Neural progenitor cell (in vitro differentiated cells): ENCODE measurements at regions not wholly inside any gene's neighbourhood (a gene's known extent, or its start where the extent isn't known, plus 50 kb on each side); places are given as distances from the start of the nearest gene placed in this dataset.

ENCODE experiments used
- DNase-seq: peaks from one replicate; pipeline ENCODE4 v3.0.0-alpha.2; 2016; ENCODE audit warnings: low spot score
- H2AFZ ChIP-seq: fragments of 200-600 bp; sonication (generic); replicated peaks from 2 replicates; pipeline ENCODE4 v1.6.1; 2016; ENCODE audit warnings: antibody characterized with exemption
- H3F3A ChIP-seq: fragments of 200-600 bp; sonication (generic); 2 replicates; pipeline ENCODE4 v1.6.1; 2016; ENCODE audit warnings: antibody characterized with exemption, low read depth
- H3K27ac ChIP-seq: fragments of 200-600 bp; sonication (generic); 2 replicates; pipeline ENCODE4 v1.5.1; 2016; ENCODE audit warnings: mild to moderate bottlenecking
- H3K27me3 ChIP-seq: fragments of 200-600 bp; sonication (generic); 2 replicates; pipeline ENCODE4 v1.6.1; 2016; ENCODE audit warnings: mild to moderate bottlenecking, moderate library complexity
- H3K36me3 ChIP-seq: fragments of 200-600 bp; sonication (generic); 2 replicates; pipeline ENCODE4 v1.5.1; 2016
- H3K4me1 ChIP-seq: fragments of 200-600 bp; sonication (generic); 2 replicates; pipeline ENCODE4 v1.6.1; 2016; ENCODE audit warnings: mixed run types
- H3K4me2 ChIP-seq: fragments of 200-600 bp; sonication (generic); 2 replicates; pipeline ENCODE4 v1.6.1; 2016
- H3K4me3 ChIP-seq: fragments of 200-600 bp; sonication (generic); 2 replicates; pipeline ENCODE4 v1.5.1; 2016
- H3K79me2 ChIP-seq: fragments of 200-600 bp; sonication (generic); 2 replicates; pipeline ENCODE4 v1.6.1; 2016; ENCODE audit warnings: low read depth
- H3K9ac ChIP-seq: fragments of 200-600 bp; sonication (generic); 2 replicates; pipeline ENCODE4 v1.6.1; 2016
- H3K9me3 ChIP-seq: fragments of 200-600 bp; sonication (generic); 2 replicates; pipeline ENCODE4 v1.5.1; 2016; ENCODE audit warnings: low read depth
- H4K20me1 ChIP-seq: fragments of 200-600 bp; sonication (generic); 2 replicates; pipeline ENCODE4 v1.6.1; 2016; ENCODE audit warnings: low read depth
- H3K27ac Mint-ChIP-seq: 3 replicates; pipeline ENCODE4 v1.8.0; 2021; ENCODE audit warnings: mixed read lengths
- H3K27me3 Mint-ChIP-seq: 2 replicates; pipeline ENCODE4 v1.8.0; 2022; ENCODE audit warnings: low read depth, mild to moderate bottlenecking, inconsistent platforms, moderate library complexity, mixed read lengths; ENCODE audit not compliant: insufficient read depth
- H3K36me3 Mint-ChIP-seq: 3 replicates; pipeline ENCODE4 v1.8.0; 2021; ENCODE audit warnings: mixed read lengths
- H3K4me1 Mint-ChIP-seq: 3 replicates; pipeline ENCODE4 v1.8.0; 2021; ENCODE audit warnings: mixed read lengths
- H3K4me3 Mint-ChIP-seq: 3 replicates; pipeline ENCODE4 v1.8.0; 2021; ENCODE audit warnings: mild to moderate bottlenecking, moderate library complexity, mixed read lengths
- H3K9me3 Mint-ChIP-seq: 3 replicates; pipeline ENCODE4 v1.8.0; 2020; ENCODE audit warnings: mixed read lengths
- EZH2 ChIP-seq: fragments of 200-600 bp; sonication (generic); IDR thresholded peaks from 2 replicates; pipeline ENCODE4 v1.6.1; 2017; ENCODE audit warnings: antibody characterized with exemption, mild to moderate bottlenecking, moderate library complexity
- EZH2phosphoT487 ChIP-seq: fragments of 200-600 bp; sonication (generic); IDR thresholded peaks from 2 replicates; pipeline ENCODE4 v1.6.1; 2017; ENCODE audit warnings: antibody characterized with exemption
- TF ChIP-seq, protein P1 (sequence below): fragments of 200-600 bp; sonication (generic); IDR thresholded peaks from 2 replicates; pipeline ENCODE4 v1.5.1; 2017; ENCODE audit warnings: antibody characterized with exemption, mild to moderate bottlenecking

DNA sequence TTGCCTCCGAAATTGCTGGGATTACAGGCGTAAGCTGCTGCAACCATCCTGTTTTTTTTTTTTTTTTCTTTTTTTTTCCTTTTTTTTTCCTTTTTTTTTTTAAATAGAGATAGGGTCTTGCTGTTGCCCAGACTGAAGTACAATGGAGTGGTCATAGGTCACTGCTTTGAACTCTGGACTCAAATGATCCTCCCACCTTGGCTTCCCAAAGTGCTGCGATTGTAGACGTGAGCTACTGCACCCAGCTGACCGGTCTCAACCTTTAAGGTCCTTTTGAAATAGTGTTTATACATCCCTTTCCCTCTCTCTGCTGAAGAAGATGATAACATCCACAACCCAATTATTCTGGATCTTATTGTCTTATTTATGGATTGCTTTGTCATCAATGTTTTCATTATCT lies 548.7 kb downstream of the GBA3 start:
- Histone ChIP-seq H3K4me2 (no peak overlapping the region), H3K9ac (no peak overlapping the region), H3K4me3 (no peak overlapping the region), H3K9me3 (no peaks in the 10 kb centered on the region), H3K36me3 (no peaks in the 10 kb centered on the region), H3K4me1 (no peaks in the 10 kb centered on the region), H3F3A (no peaks in the 10 kb centered on the region), H3K79me2 (no peaks in the 10 kb centered on the region), H3K27ac (no peak overlapping the region), H4K20me1 (no peaks in the 10 kb centered on the region), H2AFZ (no peak overlapping the region), H3K27me3 (no peaks in the 10 kb centered on the region)
- H3K27me3 Mint-ChIP-seq, result no peaks in the 10 kb centered on the region
- no peak overlapping the region for H3K27ac Mint-ChIP-seq
- H3K4me3 Mint-ChIP-seq, result no peak overlapping the region
- peaks cover 6% of the 10 kb centered on the region for H3K9me3 Mint-ChIP-seq
- peaks cover 1% of the 10 kb centered on the region for H3K36me3 Mint-ChIP-seq
- peaks cover 18% of the 10 kb centered on the region for H3K4me1 Mint-ChIP-seq
- TF ChIP-seq EZH2, result no peak
- TF ChIP-seq, protein P1, sequence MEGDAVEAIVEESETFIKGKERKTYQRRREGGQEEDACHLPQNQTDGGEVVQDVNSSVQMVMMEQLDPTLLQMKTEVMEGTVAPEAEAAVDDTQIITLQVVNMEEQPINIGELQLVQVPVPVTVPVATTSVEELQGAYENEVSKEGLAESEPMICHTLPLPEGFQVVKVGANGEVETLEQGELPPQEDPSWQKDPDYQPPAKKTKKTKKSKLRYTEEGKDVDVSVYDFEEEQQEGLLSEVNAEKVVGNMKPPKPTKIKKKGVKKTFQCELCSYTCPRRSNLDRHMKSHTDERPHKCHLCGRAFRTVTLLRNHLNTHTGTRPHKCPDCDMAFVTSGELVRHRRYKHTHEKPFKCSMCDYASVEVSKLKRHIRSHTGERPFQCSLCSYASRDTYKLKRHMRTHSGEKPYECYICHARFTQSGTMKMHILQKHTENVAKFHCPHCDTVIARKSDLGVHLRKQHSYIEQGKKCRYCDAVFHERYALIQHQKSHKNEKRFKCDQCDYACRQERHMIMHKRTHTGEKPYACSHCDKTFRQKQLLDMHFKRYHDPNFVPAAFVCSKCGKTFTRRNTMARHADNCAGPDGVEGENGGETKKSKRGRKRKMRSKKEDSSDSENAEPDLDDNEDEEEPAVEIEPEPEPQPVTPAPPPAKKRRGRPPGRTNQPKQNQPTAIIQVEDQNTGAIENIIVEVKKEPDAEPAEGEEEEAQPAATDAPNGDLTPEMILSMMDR, result no peak
- no peak for TF ChIP-seq EZH2phosphoT487
- DNase-seq, result no peak

DNA sequence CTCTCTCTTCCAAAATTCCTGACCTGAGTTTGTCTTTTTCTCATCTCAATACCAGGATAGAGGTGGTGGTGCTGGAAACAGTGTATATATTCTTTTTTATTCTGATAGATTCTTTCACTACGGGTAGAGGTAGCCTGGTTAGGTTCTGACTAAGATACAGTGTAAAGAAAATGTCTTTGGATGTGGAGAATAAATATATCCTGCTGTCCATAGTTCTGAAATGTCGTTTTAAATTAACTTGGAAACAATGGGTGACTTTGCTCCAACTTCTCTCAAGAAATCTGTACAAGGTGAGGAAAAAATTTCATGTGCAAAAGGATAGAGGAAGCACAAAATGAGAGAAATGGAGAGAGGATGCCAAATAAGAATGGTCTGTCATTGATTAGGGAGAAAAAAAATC lies 546.1 kb downstream of the GBA3 start:
- Histone ChIP-seq H3K4me2 (no peak overlapping the region), H3K27me3 (no peaks in the 10 kb centered on the region), H3K36me3 (no peaks in the 10 kb centered on the region), H3K4me1 (peaks cover 7% of the 10 kb centered on the region), H4K20me1 (no peaks in the 10 kb centered on the region), H3F3A (no peaks in the 10 kb centered on the region), H3K9ac (no peak overlapping the region), H3K79me2 (no peaks in the 10 kb centered on the region), H3K9me3 (no peaks in the 10 kb centered on the region), H2AFZ (no peak overlapping the region), H3K4me3 (no peak overlapping the region), H3K27ac (no peak overlapping the region)
- H3K4me3 Mint-ChIP-seq, result no peak overlapping the region
- no peaks in the 10 kb centered on the region for H3K27me3 Mint-ChIP-seq
- H3K27ac Mint-ChIP-seq, result no peak overlapping the region
- H3K9me3 Mint-ChIP-seq, result peaks cover 5% of the 10 kb centered on the region
- peaks cover 24% of the 10 kb centered on the region for H3K4me1 Mint-ChIP-seq
- no peak for DNase-seq
- TF ChIP-seq EZH2phosphoT487 (no peak), EZH2 (no peak)
- TF ChIP-seq, protein P1, result no peak
- peaks cover 1% of the 10 kb centered on the region for H3K36me3 Mint-ChIP-seq

DNA sequence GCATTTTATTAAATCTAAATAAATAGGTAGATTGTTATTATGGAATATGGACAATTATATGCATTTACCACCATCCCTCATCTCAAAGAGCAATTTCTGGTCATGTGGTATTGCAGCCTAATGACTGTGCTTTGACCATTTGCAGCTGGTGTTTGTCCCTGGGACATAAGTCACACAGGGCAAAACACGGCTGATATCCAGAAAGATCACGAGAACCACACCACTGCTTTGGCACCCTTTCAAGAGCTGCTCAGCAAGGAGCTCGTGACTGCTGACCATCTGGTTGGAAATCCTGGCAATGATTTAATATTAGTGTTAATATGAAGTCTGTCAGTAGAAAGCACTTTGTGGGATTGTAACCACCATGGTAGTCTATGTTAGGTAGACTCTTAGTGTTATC lies 545.0 kb downstream of the GBA3 start:
- Histone ChIP-seq H3K9me3 (no peaks in the 10 kb centered on the region), H3K36me3 (no peaks in the 10 kb centered on the region), H3K4me1 (peaks cover 7% of the 10 kb centered on the region), H3K4me2 (no peak overlapping the region), H2AFZ (no peak overlapping the region), H3K27ac (no peak overlapping the region), H3K27me3 (no peaks in the 10 kb centered on the region), H3K79me2 (no peaks in the 10 kb centered on the region), H4K20me1 (no peaks in the 10 kb centered on the region), H3F3A (no peaks in the 10 kb centered on the region), H3K4me3 (no peak overlapping the region), H3K9ac (no peak overlapping the region)
- Mint-ChIP-seq H3K36me3 (peaks cover 1% of the 10 kb centered on the region), H3K27ac (no peak overlapping the region), H3K27me3 (no peaks in the 10 kb centered on the region), H3K9me3 (peaks cover 2% of the 10 kb centered on the region), H3K4me1 (peaks cover 24% of the 10 kb centered on the region), H3K4me3 (no peak overlapping the region)
- TF ChIP-seq EZH2phosphoT487 (no peak), EZH2 (no peak)
- TF ChIP-seq, protein P1, result no peak
- DNase-seq, result no peak
